ENCODE measurements at regions not wholly inside any gene's neighbourhood (a gene's known extent, or its start where the extent isn't known, plus 50 kb on each side); places are given as distances from the start of the nearest gene placed in this dataset.

GRCh38 chrX:25601323-25601722, 536.8 kb upstream of the MAGEB18 start:
- Histone ChIP-seq H3K9me3 (no peaks in the 10 kb centered on the region), H3K36me3 (no peaks in the 10 kb centered on the region), H3K27ac (no peak overlapping the region), H3K27me3 (no peaks in the 10 kb centered on the region), H3K4me1 (no peaks in the 10 kb centered on the region), H3K4me3 (no peak overlapping the region)
- ATAC-seq: no peak
- WGBS, 2 donors (ENCODE audit: low coverage in 1 of 2): 72 to 90% methylated on average over 3 of the region's 3 CpGs
- no peak for TF ChIP-seq POLR2AphosphoS5 (IDR thresholded peaks at IDR 0.05)
- TF ChIP-seq POLR2A (IDR thresholded peaks at IDR 0.05): no peak
- no peak for TF ChIP-seq EP300 (IDR thresholded peaks at IDR 0.05)
- no peak for TF ChIP-seq CTCF (IDR thresholded peaks at IDR 0.05)

GRCh38 chrX:25618248-25618647, 519.9 kb upstream of the MAGEB18 start:
- H3K4me1 ChIP-seq: no peaks in the 10 kb centered on the region
- no peaks in the 10 kb centered on the region for H3K9me3 ChIP-seq
- TF ChIP-seq EP300 (IDR thresholded peaks at IDR 0.05): no peak
- TF ChIP-seq CTCF (IDR thresholded peaks at IDR 0.05): no peak
- no peak for TF ChIP-seq POLR2AphosphoS5 (IDR thresholded peaks at IDR 0.05)
- no peak for TF ChIP-seq POLR2A (IDR thresholded peaks at IDR 0.05)
- H3K27ac ChIP-seq: no peak overlapping the region
- no peaks in the 10 kb centered on the region for H3K36me3 ChIP-seq
- no peak for ATAC-seq
- 71% methylated on average over 1 of the region's 4 CpGs; no CpG with 5 or more reads in 1 of the 2 donors for WGBS, 2 donors (ENCODE audit: low coverage in 1 of 2)
- H3K4me3 ChIP-seq: no peak overlapping the region
- no peaks in the 10 kb centered on the region for H3K27me3 ChIP-seq

GRCh38 chrX:25640276-25640675, 497.9 kb upstream of the MAGEB18 start:
- H3K36me3 ChIP-seq: no peaks in the 10 kb centered on the region
- no peak for TF ChIP-seq POLR2A (IDR thresholded peaks at IDR 0.05)
- no peak for TF ChIP-seq EP300 (IDR thresholded peaks at IDR 0.05)
- TF ChIP-seq CTCF (IDR thresholded peaks at IDR 0.05): no peak
- H3K4me3 ChIP-seq: no peak overlapping the region
- no peak overlapping the region for H3K27ac ChIP-seq
- H3K4me1 ChIP-seq: no peaks in the 10 kb centered on the region
- H3K27me3 ChIP-seq: no peaks in the 10 kb centered on the region
- ATAC-seq: no peak
- H3K9me3 ChIP-seq: no peaks in the 10 kb centered on the region
- WGBS, 2 donors (ENCODE audit: low coverage in 1 of 2): 30 to 83% methylated on average over 1 of the region's 1 CpG

GRCh38 chrX:25646156-25646555, 492.0 kb upstream of the MAGEB18 start:
- H3K4me3 ChIP-seq: no peak overlapping the region
- no peaks in the 10 kb centered on the region for H3K9me3 ChIP-seq
- H3K4me1 ChIP-seq: no peaks in the 10 kb centered on the region
- ATAC-seq: no peak
- TF ChIP-seq POLR2A (IDR thresholded peaks at IDR 0.05): no peak
- TF ChIP-seq CTCF (IDR thresholded peaks at IDR 0.05): no peak
- no peak for TF ChIP-seq EP300 (IDR thresholded peaks at IDR 0.05)
- no peak for TF ChIP-seq POLR2AphosphoS5 (IDR thresholded peaks at IDR 0.05)
- no peaks in the 10 kb centered on the region for H3K36me3 ChIP-seq
- WGBS, 2 donors (ENCODE audit: low coverage in 1 of 2): 91% methylated on average over 11 of the region's 21 CpGs; no CpG with 5 or more reads in 1 of the 2 donors
- no peak overlapping the region for H3K27ac ChIP-seq
- no peaks in the 10 kb centered on the region for H3K27me3 ChIP-seq

GRCh38 chrX:25648790-25649189, 489.4 kb upstream of the MAGEB18 start:
- TF ChIP-seq POLR2A (IDR thresholded peaks at IDR 0.05) (no peak), POLR2AphosphoS5 (IDR thresholded peaks at IDR 0.05) (no peak), EP300 (IDR thresholded peaks at IDR 0.05) (no peak), CTCF (IDR thresholded peaks at IDR 0.05) (no peak)
- H3K4me3 ChIP-seq: no peak overlapping the region
- H3K9me3 ChIP-seq: no peaks in the 10 kb centered on the region
- no peaks in the 10 kb centered on the region for H3K4me1 ChIP-seq
- no peaks in the 10 kb centered on the region for H3K36me3 ChIP-seq
- no peak for ATAC-seq
- no peak overlapping the region for H3K27ac ChIP-seq
- H3K27me3 ChIP-seq: no peaks in the 10 kb centered on the region
- WGBS, 2 donors (ENCODE audit: low coverage in 1 of 2): 72 to 79% methylated on average over 2 of the region's 2 CpGs

All from gastroesophageal sphincter (tissue), 4 donors.